SK-N-MC (cell line): ENCODE measurements at regions not wholly inside any gene's neighbourhood (a gene's known extent, or its start where the extent isn't known, plus 50 kb on each side); places are given as distances from the start of the nearest gene placed in this dataset.

Source experiments
- EZH2 ChIP-seq: fragments of 200-600 bp; sonication (generic); IDR thresholded peaks from one replicate; pipeline ENCODE4 v1.6.1; 2017; ENCODE audit warnings: antibody characterized with exemption
- POLR2AphosphoS5 ChIP-seq: IDR thresholded peaks from 2 replicates; pipeline ENCODE4 v1.6.1; 2012; ENCODE audit warnings: mild to moderate bottlenecking, low read depth, low read length, borderline replicate concordance

- TF ChIP-seq POLR2AphosphoS5 (no peak), EZH2 (no peak)
Observed at GRCh38 chr18:78159397-78159796, 820.2 kb upstream of the SALL3 start.
